Astrocyte of the cerebellum (primary cell): ENCODE measurements at regions not wholly inside any gene's neighbourhood (a gene's known extent, or its start where the extent isn't known, plus 50 kb on each side); places are given as distances from the start of the nearest gene placed in this dataset.

Experiments
- DNase-seq: peaks from one replicate; pipeline ENCODE4 v3.0.0-alpha.2; 2011; ENCODE audit warnings: low read depth
- H3K4me3 ChIP-seq: 2 replicates; pipeline ENCODE4 v1.5.1; 2011; ENCODE audit warnings: mild to moderate bottlenecking, low read depth, low read length, moderate library complexity
- CTCF ChIP-seq: IDR thresholded peaks from 2 replicates; pipeline ENCODE4 v1.5.1; 2012; ENCODE audit warnings: low read length, low read depth, moderate library complexity, mild to moderate bottlenecking; ENCODE audit errors: missing control alignments
- in situ Hi-C: cut with HindIII; loops from 2 replicates; pipeline ENCODE4 v1.10.0; 2017; ENCODE audit warnings: low sequenced_read_pairs

- in situ Hi-C loops: no loop called here
- no peak for DNase-seq
- no peak for TF ChIP-seq CTCF
- no peak overlapping the region for H3K4me3 ChIP-seq
Measured at GRCh38 chr16:79962962-79963361, 362.4 kb upstream of the MAF start.

GRCh38 chr16:79959226-79959625, 358.7 kb upstream of the MAF start:
- no peak for TF ChIP-seq CTCF
- DNase-seq: no peak
- H3K4me3 ChIP-seq: no peak overlapping the region
- in situ Hi-C loops: no loop called here

GRCh38 chr16:79954921-79955705, 354.6 kb upstream of the MAF start:
- TF ChIP-seq CTCF: no peak
- no peak for DNase-seq

GRCh38 chr16:79950932-79951719, 350.6 kb upstream of the MAF start:
- H3K4me3 ChIP-seq: no peak overlapping the region
- in situ Hi-C loops: no loop called here
- TF ChIP-seq CTCF: no peak
- DNase-seq: no peak

More at GRCh38 chr16:79954921-79955705, 354.6 kb upstream of the MAF start:
- H3K4me3 ChIP-seq: no peak overlapping the region
- in situ Hi-C loops: no loop called here

GRCh38 chr16:79949417-79949816, 348.9 kb upstream of the MAF start:
- H3K4me3 ChIP-seq: no peak overlapping the region
- in situ Hi-C loops: no loop called here
- DNase-seq: no peak
- TF ChIP-seq CTCF: no peak

GRCh38 chr16:79947771-79948170, 347.2 kb upstream of the MAF start:
- no peak for TF ChIP-seq CTCF
- H3K4me3 ChIP-seq: no peak overlapping the region
- no peak for DNase-seq
- in situ Hi-C loops: no loop called here
